A549 (cell line): ENCODE measurements at regions not wholly inside any gene's neighbourhood (a gene's known extent, or its start where the extent isn't known, plus 50 kb on each side); places are given as distances from the start of the nearest gene placed in this dataset.

ENCODE experiments used
- ATAC-seq, 2 experiments: fragments of 200-7000 bp in 1 of 2; fragments of >200 bp in 1 of 2; cut with Nextera tagmentation in 1 of 2; cut with Tn5 transposase in 1 of 2; 3 replicates each; pipeline versions ENCODE4 v1.8.0 to v1.9.1; 2018 to 2020; ENCODE audit warnings: mild to moderate bottlenecking in 1 of 2, moderate library complexity in 1 of 2
- CTCF ChIA-PET: fragments of 300-600 bp; sonication (Branson Sonifier 250); formaldehyde crosslinking; extraction: SDS; loops from one replicate; lab custom pipeline; 2021; ENCODE audit warnings: antibody characterized with exemption, inconsistent platforms; lab: Yijun Ruan, JAX
- POLR2A ChIA-PET: fragments of 350-600 bp; formaldehyde crosslinking; extraction: SDS; loops from one replicate; lab custom pipeline; 2021; ENCODE audit warnings: antibody characterized with exemption, inconsistent platforms; lab: Yijun Ruan, JAX
- DNase-seq, 2 experiments: peaks; one replicate each; pipeline versions ENCODE4 v3.0.0 to v3.0.0-alpha.2; 2011 to 2016; ENCODE audit warnings: low read depth in 1 of 2, low spot score in 1 of 2
- FAIRE-seq: peaks from 2 replicates; lab custom pipeline; 2011; peaks lifted over from hg19 to GRCh38; lab: Jason Lieb, UNC
- H3K27ac ChIP-seq, 2 experiments: fragments of >200 bp; sonication (Bioruptor Twin); formaldehyde crosslinking; 3 replicates each; pipeline ENCODE4 v1.5.1; 2016 to 2017
- H3K4me1 ChIP-seq: fragments of >200 bp; sonication (Bioruptor Twin); formaldehyde crosslinking; 3 replicates; pipeline ENCODE4 v1.6.1; 2016
- H3K4me2 ChIP-seq: fragments of >200 bp; sonication (Bioruptor Twin); formaldehyde crosslinking; 3 replicates; pipeline ENCODE4 v1.6.1; 2016
- H3K4me3 ChIP-seq: fragments of >200 bp; sonication (Bioruptor Twin); formaldehyde crosslinking; 3 replicates; pipeline ENCODE4 v1.5.1; 2016
- H3K9me3 ChIP-seq: fragments of >200 bp; sonication (Bioruptor Twin); formaldehyde crosslinking; 3 replicates; pipeline ENCODE4 v1.6.1; 2016
- CBX2 ChIP-seq: fragments of 200-600 bp; sonication (generic); IDR thresholded peaks from 2 replicates; pipeline ENCODE4 v1.6.1; 2016; ENCODE audit warnings: low read depth, mild to moderate bottlenecking, borderline replicate concordance
- CBX8 ChIP-seq: fragments of 200-600 bp; sonication (generic); IDR thresholded peaks from 2 replicates; pipeline ENCODE4 v1.6.1; 2016
- CEBPB ChIP-seq, 2 experiments: fragments of >200 bp in 1 of 2; sonication (Bioruptor Twin) in 1 of 2; formaldehyde crosslinking in 1 of 2; IDR thresholded peaks; 2 replicates each; pipeline ENCODE4 v1.6.1; 2012 to 2016
- CHD2 ChIP-seq: fragments of 150-350 bp; IDR thresholded peaks from 2 replicates; pipeline ENCODE4 v1.6.1; 2014; ENCODE audit warnings: low read length; ENCODE audit not compliant: partially characterized antibody
- CHD4 ChIP-seq: fragments of 200-600 bp; sonication (generic); IDR thresholded peaks from 2 replicates; pipeline ENCODE4 v1.6.1; 2016; ENCODE audit warnings: antibody characterized with exemption, mild to moderate bottlenecking, borderline replicate concordance
- EHF ChIP-seq: fragments of 250-450 bp; sonication (Bioruptor Pico); IDR thresholded peaks from 2 replicates; pipeline ENCODE4 v1.5.0; 2020; ENCODE audit warnings: mild to moderate bottlenecking
- EHMT2 ChIP-seq: fragments of 200-600 bp; sonication (generic); IDR thresholded peaks from 2 replicates; pipeline ENCODE4 v1.6.1; 2016; ENCODE audit warnings: antibody characterized with exemption, low read depth, mild to moderate bottlenecking, moderate library complexity
- ESRRA ChIP-seq: fragments of 150-350 bp; IDR thresholded peaks from 2 replicates; pipeline ENCODE4 v1.6.1; 2014; ENCODE audit warnings: mild to moderate bottlenecking, low read length, borderline replicate concordance
- FOSB ChIP-seq: fragments of 250-450 bp; sonication (Bioruptor Pico); IDR thresholded peaks from 2 replicates; pipeline ENCODE4 v1.5.0; 2020; ENCODE audit warnings: mild to moderate bottlenecking, moderate library complexity
- FOSL2 ChIP-seq, 2 experiments: fragments of 450-650 bp in 1 of 2; fragments of >200 bp in 1 of 2; sonication (Bioruptor Twin) in 1 of 2; formaldehyde crosslinking; IDR thresholded peaks; 2 replicates each; pipeline versions ENCODE4 v1.5.0 to v1.6.1; 2016 to 2020; ENCODE audit warnings: mild to moderate bottlenecking in 1 of 2, moderate library complexity in 1 of 2
- FOXS1 ChIP-seq: fragments of 250-450 bp; sonication (Bioruptor Pico); IDR thresholded peaks from 2 replicates; pipeline ENCODE4 v1.5.0; 2020; ENCODE audit warnings: mild to moderate bottlenecking, moderate library complexity
- HDAC2 ChIP-seq: fragments of 200-600 bp; sonication (generic); IDR thresholded peaks from 2 replicates; pipeline ENCODE4 v1.6.1; 2016
- HEYL ChIP-seq: fragments of 250-450 bp; sonication (Bioruptor Pico); IDR thresholded peaks from 2 replicates; pipeline ENCODE4 v1.8.0; 2021; ENCODE audit warnings: mild to moderate bottlenecking, moderate library complexity
- KDM5A ChIP-seq: fragments of 200-600 bp; sonication (generic); IDR thresholded peaks from 2 replicates; pipeline ENCODE4 v1.6.1; 2016; ENCODE audit warnings: antibody characterized with exemption, mild to moderate bottlenecking
- MAFK ChIP-seq: fragments of 450-650 bp; IDR thresholded peaks from 2 replicates; pipeline ENCODE4 v1.6.1; 2014; ENCODE audit not compliant: partially characterized antibody
- MAZ ChIP-seq: fragments of 150-350 bp; IDR thresholded peaks from 2 replicates; pipeline ENCODE4 v1.6.1; 2014; ENCODE audit warnings: antibody characterized with exemption, low read depth, low read length, borderline replicate concordance
- MYC ChIP-seq: IDR thresholded peaks from 2 replicates; pipeline ENCODE4 v1.6.1; 2012; ENCODE audit warnings: mild to moderate bottlenecking, inconsistent platforms, low read length, improper control_type of control experiment, borderline replicate concordance
- NFE2L2 ChIP-seq: fragments of 150-350 bp; conservative IDR thresholded peaks from 2 replicates; pipeline ENCODE4 v1.6.1; 2014; ENCODE audit warnings: low read length
- NR3C1 ChIP-seq: fragments of >200 bp; sonication (Bioruptor Twin); formaldehyde crosslinking; IDR thresholded peaks from 3 replicates; pipeline ENCODE4 v1.6.1; 2017
- PHF8 ChIP-seq: fragments of 200-600 bp; sonication (generic); IDR thresholded peaks from 2 replicates; pipeline ENCODE4 v1.6.1; 2016; ENCODE audit warnings: low read depth, mild to moderate bottlenecking, antibody characterized with exemption, moderate library complexity, borderline replicate concordance
- POLR2A ChIP-seq: IDR thresholded peaks from 2 replicates; pipeline ENCODE4 v1.6.1; 2012; ENCODE audit warnings: mild to moderate bottlenecking, low read length
- RAD21 ChIP-seq, 2 experiments: fragments of >200 bp in 1 of 2; sonication (Bioruptor Twin) in 1 of 2; formaldehyde crosslinking in 1 of 2; IDR thresholded peaks in 1 of 2; conservative IDR thresholded peaks in 1 of 2; 2 replicates in 1 of 2; 3 replicates in 1 of 2; pipeline ENCODE4 v1.6.1; 2012 to 2018; ENCODE audit warnings: inconsistent platforms in 1 of 2
- RARB ChIP-seq: fragments of 250-450 bp; sonication (Bioruptor Pico); IDR thresholded peaks from 2 replicates; pipeline ENCODE4 v1.8.0; 2021; ENCODE audit warnings: mild to moderate bottlenecking, moderate library complexity
- SREBF2 ChIP-seq: fragments of 450-650 bp; IDR thresholded peaks from 2 replicates; pipeline ENCODE4 v1.6.1; 2014; ENCODE audit warnings: mild to moderate bottlenecking, moderate library complexity
- TFCP2L1 ChIP-seq: fragments of 250-450 bp; sonication (Bioruptor Pico); IDR thresholded peaks from 2 replicates; pipeline ENCODE4 v1.5.0; 2021; ENCODE audit warnings: mild to moderate bottlenecking
- TP53 ChIP-seq: fragments of 250-450 bp; sonication (Bioruptor Pico); IDR thresholded peaks from 2 replicates; pipeline ENCODE4 v1.5.0; 2021; ENCODE audit warnings: mild to moderate bottlenecking, moderate library complexity
- ZFP36 ChIP-seq: fragments of 450-650 bp; IDR thresholded peaks from 2 replicates; pipeline ENCODE4 v1.6.1; 2014; ENCODE audit warnings: borderline replicate concordance; ENCODE audit not compliant: partially characterized antibody
- ZSCAN20 ChIP-seq: fragments of 250-450 bp; sonication (Bioruptor Pico); IDR thresholded peaks from 2 replicates; pipeline ENCODE4 v1.8.0; 2022; ENCODE audit warnings: mild to moderate bottlenecking, moderate library complexity
- WGBS: methylation state at CpG from one replicate; pipeline ENCODE4 v1.1.6; 2017; ENCODE audit errors: missing lambda C conversion rate; 5-methylcytosine and 5-hydroxymethylcytosine counted together
- TF ChIP-seq, protein P1 (sequence below): fragments of 150-350 bp; IDR thresholded peaks from 2 replicates; pipeline ENCODE4 v1.6.1; 2014; ENCODE audit warnings: low read depth, mild to moderate bottlenecking, low read length
- TF ChIP-seq, protein P2 (sequence below): IDR thresholded peaks from 2 replicates; pipeline ENCODE4 v1.6.1; 2012; ENCODE audit warnings: low read depth, borderline replicate concordance
- TF ChIP-seq, protein P3 (sequence below): fragments of >200 bp; sonication (Bioruptor Twin); formaldehyde crosslinking; IDR thresholded peaks from 2 replicates; pipeline ENCODE4 v1.6.1; 2016
- TF ChIP-seq, protein P4 (sequence below): IDR thresholded peaks from 2 replicates; pipeline ENCODE4 v1.6.1; 2012

DNA sequence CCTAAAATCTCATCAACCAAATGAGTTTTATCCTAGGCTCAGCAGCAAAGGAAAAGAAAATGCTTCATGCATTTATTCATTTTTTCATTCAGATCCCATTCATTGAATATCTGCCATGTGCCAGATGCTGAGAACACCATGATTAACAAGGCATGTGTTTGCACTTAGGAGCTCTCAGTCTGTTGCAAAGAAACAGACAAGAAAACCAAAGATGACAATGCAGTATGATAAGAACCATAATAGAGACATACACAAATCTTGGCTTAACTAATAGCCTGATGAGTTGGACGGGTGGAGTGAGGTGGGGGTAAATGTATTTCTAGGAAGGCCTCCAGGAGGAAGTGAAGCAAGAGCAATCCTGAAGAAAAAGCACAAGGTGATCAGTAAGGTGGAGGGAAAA, 177.8 kb upstream of the SCN7A start:
- FAIRE-seq, result no peak
- DNase-seq, result no peak
- Histone ChIP-seq H3K4me2 (no peak overlapping the region), H3K4me3 (no peak overlapping the region), H3K4me1 (no peaks in the 10 kb centered on the region), H3K27ac (no peak overlapping the region), H3K9me3 (no peaks in the 10 kb centered on the region)
- no peak for ATAC-seq
- POLR2A ChIA-PET, result no interaction called here
- WGBS, result 4% methylated on average over 1 of the region's 1 CpG
- TF ChIP-seq RAD21 (conservative IDR thresholded peaks at IDR 0.05 in 1 of 2, IDR thresholded peaks at IDR 0.05 in 1 of 2) (no peak), MAFK (no peak), HDAC2 (no peak), SREBF2 (no peak), CEBPB (IDR thresholded peaks at IDR 0.05) (no peak), KDM5A (no peak), EHF (CRISPR knock-in tag) (no peak), EHMT2 (no peak), POLR2A (no peak), TFCP2L1 (CRISPR knock-in tag) (no peak), FOSB (CRISPR knock-in tag) (no peak), MAZ (no peak), CBX8 (no peak), RARB (CRISPR knock-in tag) (no peak), CBX2 (no peak), NFE2L2 (no peak), FOXS1 (no peak)
- TF ChIP-seq, protein P1, sequence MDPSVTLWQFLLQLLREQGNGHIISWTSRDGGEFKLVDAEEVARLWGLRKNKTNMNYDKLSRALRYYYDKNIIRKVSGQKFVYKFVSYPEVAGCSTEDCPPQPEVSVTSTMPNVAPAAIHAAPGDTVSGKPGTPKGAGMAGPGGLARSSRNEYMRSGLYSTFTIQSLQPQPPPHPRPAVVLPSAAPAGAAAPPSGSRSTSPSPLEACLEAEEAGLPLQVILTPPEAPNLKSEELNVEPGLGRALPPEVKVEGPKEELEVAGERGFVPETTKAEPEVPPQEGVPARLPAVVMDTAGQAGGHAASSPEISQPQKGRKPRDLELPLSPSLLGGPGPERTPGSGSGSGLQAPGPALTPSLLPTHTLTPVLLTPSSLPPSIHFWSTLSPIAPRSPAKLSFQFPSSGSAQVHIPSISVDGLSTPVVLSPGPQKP, result no peak
- TF ChIP-seq, protein P2, sequence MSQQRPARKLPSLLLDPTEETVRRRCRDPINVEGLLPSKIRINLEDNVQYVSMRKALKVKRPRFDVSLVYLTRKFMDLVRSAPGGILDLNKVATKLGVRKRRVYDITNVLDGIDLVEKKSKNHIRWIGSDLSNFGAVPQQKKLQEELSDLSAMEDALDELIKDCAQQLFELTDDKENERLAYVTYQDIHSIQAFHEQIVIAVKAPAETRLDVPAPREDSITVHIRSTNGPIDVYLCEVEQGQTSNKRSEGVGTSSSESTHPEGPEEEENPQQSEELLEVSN, result no peak
- TF ChIP-seq, protein P3, sequence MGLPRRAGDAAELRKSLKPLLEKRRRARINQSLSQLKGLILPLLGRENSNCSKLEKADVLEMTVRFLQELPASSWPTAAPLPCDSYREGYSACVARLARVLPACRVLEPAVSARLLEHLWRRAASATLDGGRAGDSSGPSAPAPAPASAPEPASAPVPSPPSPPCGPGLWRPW, result no peak
- CTCF ChIA-PET, result no interaction called here

DNA sequence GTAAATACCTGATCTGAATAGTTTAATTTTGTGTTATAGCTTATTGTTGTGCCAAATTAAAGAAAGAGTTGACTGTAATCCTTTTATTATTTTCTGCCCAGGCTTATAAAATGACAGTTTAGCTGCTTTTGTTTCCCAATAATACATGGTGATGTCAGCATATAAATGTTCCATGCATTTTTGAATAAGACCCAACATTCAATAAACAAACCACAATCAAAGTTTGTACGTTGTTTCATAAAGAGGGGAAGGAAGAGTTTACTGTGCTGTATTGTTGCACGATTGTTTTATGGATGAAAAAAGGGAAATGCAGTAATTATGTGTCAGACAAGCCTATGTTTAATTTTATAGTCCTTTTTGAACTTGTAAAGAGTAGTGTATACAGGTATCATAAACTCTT, 177.2 kb upstream of the SCN7A start:
- Histone ChIP-seq H3K4me3 (no peak overlapping the region), H3K4me1 (no peaks in the 10 kb centered on the region), H3K4me2 (no peak overlapping the region), H3K9me3 (no peaks in the 10 kb centered on the region), H3K27ac (no peak overlapping the region)
- CTCF ChIA-PET, result no interaction called here
- no peak for TF ChIP-seq FOSL2 (IDR thresholded peaks at IDR 0.05)
- no peak for TF ChIP-seq FOSL2 (CRISPR knock-in tag; IDR thresholded peaks at IDR 0.05)
- no peak for TF ChIP-seq TFCP2L1 (CRISPR knock-in tag)
- no peak for TF ChIP-seq MYC
- no peak for TF ChIP-seq ESRRA
- no peak for TF ChIP-seq TP53
- no peak for TF ChIP-seq KDM5A
- TF ChIP-seq MAFK, result no peak
- no peak for TF ChIP-seq HEYL (CRISPR knock-in tag)
- TF ChIP-seq POLR2A, result no peak
- no peak for TF ChIP-seq ZSCAN20 (CRISPR knock-in tag)
- TF ChIP-seq NR3C1, result no peak
- no peak for TF ChIP-seq ZFP36
- no peak for TF ChIP-seq PHF8
- TF ChIP-seq, protein P3, result no peak
- TF ChIP-seq, protein P4, sequence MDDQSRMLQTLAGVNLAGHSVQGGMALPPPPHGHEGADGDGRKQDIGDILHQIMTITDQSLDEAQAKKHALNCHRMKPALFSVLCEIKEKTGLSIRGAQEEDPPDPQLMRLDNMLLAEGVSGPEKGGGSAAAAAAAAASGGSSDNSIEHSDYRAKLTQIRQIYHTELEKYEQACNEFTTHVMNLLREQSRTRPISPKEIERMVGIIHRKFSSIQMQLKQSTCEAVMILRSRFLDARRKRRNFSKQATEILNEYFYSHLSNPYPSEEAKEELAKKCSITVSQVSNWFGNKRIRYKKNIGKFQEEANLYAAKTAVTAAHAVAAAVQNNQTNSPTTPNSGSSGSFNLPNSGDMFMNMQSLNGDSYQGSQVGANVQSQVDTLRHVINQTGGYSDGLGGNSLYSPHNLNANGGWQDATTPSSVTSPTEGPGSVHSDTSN, result no peak
- no peak for TF ChIP-seq CHD4
- TF ChIP-seq CHD2, result no peak
- no peak for TF ChIP-seq EHMT2
- no peak for TF ChIP-seq RARB (CRISPR knock-in tag)
- FAIRE-seq (no peak), ATAC-seq (no peak), DNase-seq (no peak)
- WGBS, result 1% methylated on average over 2 of the region's 2 CpGs
- POLR2A ChIA-PET, result no interaction called here
